Activated CD4-positive, alpha-beta T cell treated with anti-CD3 and anti-CD28 coated beads for 36 hours (primary cell): ENCODE measurements at regions not wholly inside any gene's neighbourhood (a gene's known extent, or its start where the extent isn't known, plus 50 kb on each side); places are given as distances from the start of the nearest gene placed in this dataset.

ENCODE experiments used
- ATAC-seq: fragments of 200-7000 bp; cut with Tn5 transposase; one replicate; pipeline ENCODE4 v1.10.0; 2021; ENCODE audit warnings: mild to moderate bottlenecking, moderate library complexity
- CTCF ChIA-PET: fragments of 350-600 bp; sonication (Branson Sonifier 250); formaldehyde crosslinking; loops from one replicate; lab custom pipeline; 2021; ENCODE audit warnings: antibody characterized with exemption; lab: Charles Lee
- POLR2A ChIA-PET: fragments of 350-600 bp; sonication (Branson Sonifier 250); formaldehyde crosslinking; loops from one replicate; lab custom pipeline; 2021; ENCODE audit warnings: antibody characterized with exemption, inconsistent platforms; lab: Charles Lee
- DNase-seq: peaks from one replicate; pipeline ENCODE4 v3.0.0-alpha.2; 2020
- H3K27ac Mint-ChIP-seq: one replicate; pipeline ENCODE4 v1.8.0; 2021; ENCODE audit warnings: mixed read lengths
- H3K27me3 Mint-ChIP-seq: one replicate; pipeline ENCODE4 v1.8.0; 2021; ENCODE audit warnings: mixed read lengths
- H3K36me3 Mint-ChIP-seq: one replicate; pipeline ENCODE4 v1.8.0; 2021; ENCODE audit warnings: low read depth, mixed read lengths
- H3K4me1 Mint-ChIP-seq: one replicate; pipeline ENCODE4 v1.8.0; 2021; ENCODE audit warnings: mixed read lengths
- H3K4me3 Mint-ChIP-seq: one replicate; pipeline ENCODE4 v1.8.0; 2021; ENCODE audit warnings: mild to moderate bottlenecking, moderate library complexity, mixed read lengths
- H3K9me3 Mint-ChIP-seq: one replicate; pipeline ENCODE4 v1.8.0; 2021; ENCODE audit warnings: low read depth, mixed read lengths
- intact Hi-C, 2 experiments: fragments of 100-400 bp; cut with DNase I in 1 of 2; cut with micrococcal nuclease in 1 of 2; formaldehyde crosslinking; loops; one replicate each; pipeline versions ENCODE4 v1.14.2 to v1.15.1; 2022 to 2024; cut with DNase I, micrococcal nuclease

- peaks cover 14% of the 10 kb centered on the region for H3K4me1 Mint-ChIP-seq
- ChIA-PET POLR2A (interaction anchor here (0.6 to 0.7 kb wide), 3 partner anchors 8 to 771 kb away, joined by 3 to 8 read pairs (median 7); no protein-coding TSS in a partner anchor), CTCF (interaction anchor here (1.7 kb wide), 1 partner anchor 9 kb away, joined by 7 read pairs; no protein-coding TSS in a partner anchor)
- no peak for DNase-seq
- H3K27me3 Mint-ChIP-seq: peaks cover 10% of the 10 kb centered on the region
- intact Hi-C loops: loop anchor here in 1 of 2 experiments (10.0 kb wide), 1 partner anchor 144 kb away; no protein-coding TSS in a partner anchor
- no peak for ATAC-seq
- H3K9me3 Mint-ChIP-seq: no peaks in the 10 kb centered on the region
- H3K4me3 Mint-ChIP-seq: no peak overlapping the region
- no peak overlapping the region for H3K27ac Mint-ChIP-seq
- H3K36me3 Mint-ChIP-seq: no peaks in the 10 kb centered on the region
Observed at GRCh38 chr18:22830511-22830910, 102.6 kb upstream of the RBBP8 start.

- H3K4me3 Mint-ChIP-seq: no peak overlapping the region
- intact Hi-C loops: loop anchor here in 1 of 2 experiments (10.0 kb wide), 1 partner anchor 143 kb away; no protein-coding TSS in a partner anchor
- ChIA-PET POLR2A (no interaction called here), CTCF (no interaction called here)
- ATAC-seq: peak; percentile 88
- DNase-seq: peak; percentile 23
- H3K36me3 Mint-ChIP-seq: no peaks in the 10 kb centered on the region
- H3K27ac Mint-ChIP-seq: peak overlapping the region; percentile 44
- no peaks in the 10 kb centered on the region for H3K9me3 Mint-ChIP-seq
- peaks cover 14% of the 10 kb centered on the region for H3K4me1 Mint-ChIP-seq
- peaks cover 10% of the 10 kb centered on the region for H3K27me3 Mint-ChIP-seq
Observed at GRCh38 chr18:22831441-22831904, 101.7 kb upstream of the RBBP8 start.

GRCh38 chr18:22836932-22837331, 96.2 kb upstream of the RBBP8 start:
- ChIA-PET POLR2A (no interaction called here), CTCF (no interaction called here)
- H3K4me3 Mint-ChIP-seq: no peak overlapping the region
- no peak overlapping the region for H3K27ac Mint-ChIP-seq
- peaks cover 4% of the 10 kb centered on the region for H3K27me3 Mint-ChIP-seq
- H3K4me1 Mint-ChIP-seq: no peaks in the 10 kb centered on the region
- ATAC-seq (no peak), DNase-seq (no peak)
- intact Hi-C loops: loop anchor here in 1 of 2 experiments (10.0 kb wide), 1 partner anchor 138 kb away; no protein-coding TSS in a partner anchor
- no peaks in the 10 kb centered on the region for H3K36me3 Mint-ChIP-seq
- H3K9me3 Mint-ChIP-seq: no peaks in the 10 kb centered on the region

- CTCF ChIA-PET: interaction anchor here (0.8 to 2.2 kb wide), 3 partner anchors 8 to 211 kb away, joined by 3 to 7 read pairs (median 3); no protein-coding TSS in a partner anchor
- no peak for DNase-seq
Observed at GRCh38 chr18:22838221-22838620, 94.9 kb upstream of the RBBP8 start.

GRCh38 chr18:22838639-22839277, 94.4 kb upstream of the RBBP8 start:
- Mint-ChIP-seq H3K27ac (no peak overlapping the region), H3K36me3 (no peaks in the 10 kb centered on the region), H3K27me3 (peaks cover 2% of the 10 kb centered on the region), H3K4me3 (no peak overlapping the region), H3K4me1 (no peaks in the 10 kb centered on the region), H3K9me3 (no peaks in the 10 kb centered on the region)
- ATAC-seq (peak; percentile 92), DNase-seq (peak; percentile 43)
- ChIA-PET CTCF (interaction anchor here (0.5 to 2.2 kb wide), 4 partner anchors 9 to 1558 kb away, joined by 3 to 7 read pairs (median 3); no protein-coding TSS in a partner anchor), POLR2A (interaction anchor here (0.6 kb wide), 2 partner anchors 8 to 9 kb away, joined by 3 to 7 read pairs; no protein-coding TSS in a partner anchor)
- intact Hi-C loops: loop anchor here in 1 of 2 experiments (10.0 kb wide), 1 partner anchor 136 kb away; no protein-coding TSS in a partner anchor

More at GRCh38 chr18:22838221-22838620, 94.9 kb upstream of the RBBP8 start:
- POLR2A ChIA-PET: interaction anchor here (0.6 kb wide), 2 partner anchors 8 to 10 kb away, joined by 3 to 7 read pairs; no protein-coding TSS in a partner anchor
- H3K9me3 Mint-ChIP-seq: no peaks in the 10 kb centered on the region
- no peak for ATAC-seq
- H3K4me1 Mint-ChIP-seq: no peaks in the 10 kb centered on the region
- no peaks in the 10 kb centered on the region for H3K36me3 Mint-ChIP-seq
- intact Hi-C loops: loop anchor here in 1 of 2 experiments (10.0 kb wide), 1 partner anchor 137 kb away; no protein-coding TSS in a partner anchor
- no peak overlapping the region for H3K27ac Mint-ChIP-seq
- peaks cover 2% of the 10 kb centered on the region for H3K27me3 Mint-ChIP-seq
- no peak overlapping the region for H3K4me3 Mint-ChIP-seq

- no peak overlapping the region for H3K27ac Mint-ChIP-seq
- CTCF ChIA-PET: interaction anchor here (0.5 to 2.2 kb wide), 5 partner anchors 8 to 1557 kb away, joined by 3 to 7 read pairs (median 3); no protein-coding TSS in a partner anchor
- POLR2A ChIA-PET: no interaction called here
- no peak for DNase-seq
- no peaks in the 10 kb centered on the region for H3K9me3 Mint-ChIP-seq
- H3K27me3 Mint-ChIP-seq: no peaks in the 10 kb centered on the region
- H3K4me1 Mint-ChIP-seq: no peaks in the 10 kb centered on the region
- intact Hi-C loops: loop anchor here in 1 of 2 experiments (10.0 kb wide), 1 partner anchor 135 kb away; no protein-coding TSS in a partner anchor
- peak; percentile 77 for ATAC-seq
- no peaks in the 10 kb centered on the region for H3K36me3 Mint-ChIP-seq
- no peak overlapping the region for H3K4me3 Mint-ChIP-seq
Observed at GRCh38 chr18:22839340-22839821, 93.7 kb upstream of the RBBP8 start.

- no peaks in the 10 kb centered on the region for H3K36me3 Mint-ChIP-seq
- H3K27me3 Mint-ChIP-seq: no peaks in the 10 kb centered on the region
- DNase-seq: no peak
- no peaks in the 10 kb centered on the region for H3K4me1 Mint-ChIP-seq
- no peak for ATAC-seq
- H3K4me3 Mint-ChIP-seq: no peak overlapping the region
- intact Hi-C loops: no loop called here
- POLR2A ChIA-PET: no interaction called here
- CTCF ChIA-PET: interaction anchor here (1.1 to 2.2 kb wide), 2 partner anchors 10 to 141 kb away, joined by 3 to 7 read pairs; no protein-coding TSS in a partner anchor
- H3K27ac Mint-ChIP-seq: no peak overlapping the region
- H3K9me3 Mint-ChIP-seq: no peaks in the 10 kb centered on the region
Observed at GRCh38 chr18:22840606-22841144, 92.5 kb upstream of the RBBP8 start.

GRCh38 chr18:22841840-22842239, 91.3 kb upstream of the RBBP8 start:
- Mint-ChIP-seq H3K36me3 (no peaks in the 10 kb centered on the region), H3K27me3 (no peaks in the 10 kb centered on the region), H3K27ac (no peak overlapping the region), H3K4me3 (no peak overlapping the region), H3K9me3 (no peaks in the 10 kb centered on the region), H3K4me1 (no peaks in the 10 kb centered on the region)
- ChIA-PET CTCF (interaction anchor here (1.1 kb wide), 1 partner anchor 140 kb away, joined by 3 read pairs; no protein-coding TSS in a partner anchor), POLR2A (no interaction called here)
- ATAC-seq (no peak), DNase-seq (no peak)
- intact Hi-C loops: no loop called here

GRCh38 chr18:22844190-22844589, 88.9 kb upstream of the RBBP8 start:
- ATAC-seq (no peak), DNase-seq (no peak)
- peaks cover 4% of the 10 kb centered on the region for H3K4me1 Mint-ChIP-seq
- ChIA-PET POLR2A (no interaction called here), CTCF (no interaction called here)
- H3K4me3 Mint-ChIP-seq: no peak overlapping the region
- H3K27ac Mint-ChIP-seq: no peak overlapping the region
- H3K36me3 Mint-ChIP-seq: no peaks in the 10 kb centered on the region
- H3K9me3 Mint-ChIP-seq: no peaks in the 10 kb centered on the region
- no peaks in the 10 kb centered on the region for H3K27me3 Mint-ChIP-seq
- intact Hi-C loops: no loop called here

GRCh38 chr18:22844628-22845027, 88.5 kb upstream of the RBBP8 start:
- no peak for ATAC-seq
- ChIA-PET POLR2A (no interaction called here), CTCF (no interaction called here)
- Mint-ChIP-seq H3K4me1 (peaks cover 4% of the 10 kb centered on the region), H3K36me3 (no peaks in the 10 kb centered on the region), H3K27me3 (no peaks in the 10 kb centered on the region), H3K27ac (no peak overlapping the region), H3K9me3 (no peaks in the 10 kb centered on the region), H3K4me3 (no peak overlapping the region)
- intact Hi-C loops: no loop called here
- no peak for DNase-seq

GRCh38 chr18:22846088-22846683, 86.9 kb upstream of the RBBP8 start:
- Mint-ChIP-seq H3K27me3 (no peaks in the 10 kb centered on the region), H3K4me1 (peaks cover 4% of the 10 kb centered on the region), H3K27ac (no peak overlapping the region), H3K4me3 (no peak overlapping the region), H3K36me3 (no peaks in the 10 kb centered on the region), H3K9me3 (no peaks in the 10 kb centered on the region)
- ChIA-PET CTCF (interaction anchor here (0.7 to 1.9 kb wide), 2 partner anchors 48 to 350 kb away, joined by 3 to 8 read pairs; no protein-coding TSS in a partner anchor), POLR2A (interaction anchor here (0.6 kb wide), 1 partner anchor 9 kb away, joined by 3 read pairs; no protein-coding TSS in a partner anchor)
- intact Hi-C loops: no loop called here
- ATAC-seq (no peak), DNase-seq (no peak)
